ENCODE measurements at regions not wholly inside any gene's neighbourhood (a gene's known extent, or its start where the extent isn't known, plus 50 kb on each side); places are given as distances from the start of the nearest gene placed in this dataset.

DNA sequence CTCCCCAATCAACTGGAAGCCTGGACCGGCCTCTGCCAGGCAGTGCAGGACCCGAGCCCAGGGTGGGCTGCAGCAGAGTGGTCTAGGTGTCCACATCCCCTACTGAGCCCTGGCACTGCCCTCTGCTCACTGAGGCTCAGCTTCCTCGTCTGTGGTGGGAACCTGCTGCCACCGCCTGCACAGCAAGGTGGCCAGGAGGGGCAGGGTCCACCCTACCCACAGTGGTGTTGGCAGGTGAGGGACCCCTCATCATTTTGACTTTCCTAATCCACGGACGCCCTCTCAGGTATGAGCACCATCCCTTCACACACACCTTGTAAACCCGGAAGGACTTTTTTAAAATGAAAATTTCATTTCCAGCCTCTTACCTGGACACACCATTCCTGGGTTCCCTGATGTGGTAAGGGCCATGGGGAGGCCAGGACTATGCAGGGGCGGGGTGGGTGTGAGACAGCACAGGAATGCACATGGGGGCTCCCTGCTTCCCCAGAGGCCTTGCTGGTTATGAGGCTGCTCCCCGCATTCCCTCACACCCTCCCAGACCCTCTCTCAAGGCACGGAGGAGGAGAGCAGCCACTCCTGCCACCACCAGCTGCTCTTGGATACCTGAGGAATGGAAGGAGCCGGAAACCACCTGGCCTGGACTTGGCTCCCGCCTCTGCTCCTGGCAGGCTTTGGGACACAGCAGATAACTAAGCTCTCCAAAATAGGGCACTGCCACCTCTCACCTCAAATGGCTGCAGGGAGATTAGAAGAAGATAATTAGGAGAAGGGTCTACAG, 185.9 kb upstream of the TPM1 start:
- H3K27me3 ChIP-seq (ENCODE audit: control insufficient read depth, insufficient read depth, low read length, poor library complexity, severe bottlenecking), result no peaks in the 10 kb centered on the region
- TF ChIP-seq CTCF (conservative IDR thresholded peaks at IDR 0.05), result no peak
- peaks cover 15% of the 10 kb centered on the region for H3K9me3 Mint-ChIP-seq
- H3K4me3 ChIP-seq (ENCODE audit: low read length), result no peak overlapping the region
- peak; percentile 38 for DNase-seq
- no peak overlapping the region for H3K27ac ChIP-seq (ENCODE audit: low read depth, low read length)
- no peaks in the 10 kb centered on the region for H3K9me3 ChIP-seq (ENCODE audit: control insufficient read depth, low read length)
- no peaks in the 10 kb centered on the region for H3K36me3 ChIP-seq (ENCODE audit: control insufficient read depth, insufficient read depth, low read length)
- H3K4me3 Mint-ChIP-seq, result no peak overlapping the region
- H3K27ac Mint-ChIP-seq, result no peak overlapping the region
- WGBS, 2 experiments (ENCODE audit: insufficient coverage in 1 of 2, insufficient read length in 1 of 2), result 89 to 90% methylated on average over 3 to 12 of the region's 12 CpGs
- peaks cover 13% of the 10 kb centered on the region for H3K4me1 Mint-ChIP-seq
- H3K36me3 Mint-ChIP-seq (ENCODE audit: low read depth), result no peaks in the 10 kb centered on the region
- H3K27me3 Mint-ChIP-seq (ENCODE audit: insufficient read depth), result peaks cover 3% of the 10 kb centered on the region
- H3K9ac ChIP-seq (ENCODE audit: extremely low read depth, low read length, poor library complexity, severe bottlenecking), result no peak overlapping the region
- H3K4me1 ChIP-seq (ENCODE audit: control insufficient read depth, insufficient read depth, low read length), result peaks cover 11% of the 10 kb centered on the region

DNA sequence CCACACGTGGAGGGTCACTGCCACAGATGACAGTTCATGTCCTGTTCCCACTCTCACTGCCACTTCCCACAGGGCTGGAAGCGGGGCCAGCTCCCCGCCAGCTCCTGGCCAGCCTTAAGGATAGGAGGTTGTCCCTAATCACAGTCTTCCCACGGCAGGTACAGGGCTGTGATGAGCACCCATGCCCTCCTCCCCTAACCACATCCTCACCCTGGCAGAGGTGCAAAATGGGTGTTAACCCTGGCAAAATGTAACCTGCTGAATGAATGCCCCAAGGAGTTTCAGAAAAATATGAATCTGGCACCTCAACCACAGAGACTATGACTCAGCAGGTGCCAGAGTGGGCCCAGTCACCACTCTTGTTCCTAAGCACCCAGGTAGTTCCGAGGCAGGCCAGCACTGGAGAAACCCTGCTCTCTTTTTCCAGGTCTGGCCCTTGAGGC, 185.1 kb upstream of the TPM1 start:
- peak overlapping the region; percentile 66 for H3K27ac Mint-ChIP-seq
- 96 to 99% methylated on average over 4 to 5 of the region's 5 CpGs for WGBS, 2 experiments (ENCODE audit: insufficient coverage in 1 of 2, insufficient read length in 1 of 2)

DNA sequence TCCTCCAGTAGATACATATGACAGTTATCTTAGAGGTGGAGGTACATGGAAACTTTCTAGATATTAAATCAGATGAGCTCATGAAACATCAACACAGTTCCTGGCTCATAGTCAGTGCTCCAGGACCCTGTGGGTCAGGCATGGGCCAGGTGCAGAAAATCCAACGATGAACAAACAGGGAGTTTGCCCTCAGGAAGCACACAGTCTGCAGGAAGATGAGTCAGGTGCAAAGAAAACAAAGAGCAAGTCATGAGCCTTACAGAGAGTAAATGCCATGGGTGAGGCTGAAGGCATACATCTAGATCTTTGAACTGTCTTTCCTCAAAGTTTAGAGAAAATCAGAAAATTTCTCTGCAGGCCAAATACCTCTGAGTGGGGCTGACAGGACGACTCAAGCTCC, 184.2 kb upstream of the TPM1 start:
- H3K9me3 Mint-ChIP-seq, result peaks cover 15% of the 10 kb centered on the region
- no peaks in the 10 kb centered on the region for H3K9me3 ChIP-seq (ENCODE audit: control insufficient read depth, low read length)
- no peak overlapping the region for H3K27ac Mint-ChIP-seq
- no peak overlapping the region for H3K4me3 ChIP-seq (ENCODE audit: low read length)
- peak; percentile 19 for DNase-seq
- H3K27me3 ChIP-seq (ENCODE audit: control insufficient read depth, insufficient read depth, low read length, poor library complexity, severe bottlenecking), result no peaks in the 10 kb centered on the region
- 67 to 82% methylated on average over 1 to 2 of the region's 2 CpGs for WGBS, 2 experiments (ENCODE audit: insufficient coverage in 1 of 2, insufficient read length in 1 of 2)
- TF ChIP-seq CTCF (conservative IDR thresholded peaks at IDR 0.05), result no peak
- H3K4me3 Mint-ChIP-seq, result no peak overlapping the region
- peaks cover 12% of the 10 kb centered on the region for H3K4me1 Mint-ChIP-seq
- H3K27ac ChIP-seq (ENCODE audit: low read depth, low read length), result no peak overlapping the region
- H3K36me3 ChIP-seq (ENCODE audit: control insufficient read depth, insufficient read depth, low read length), result no peaks in the 10 kb centered on the region
- no peak overlapping the region for H3K9ac ChIP-seq (ENCODE audit: extremely low read depth, low read length, poor library complexity, severe bottlenecking)
- no peaks in the 10 kb centered on the region for H3K36me3 Mint-ChIP-seq (ENCODE audit: low read depth)
- peaks cover 3% of the 10 kb centered on the region for H3K27me3 Mint-ChIP-seq (ENCODE audit: insufficient read depth)
- H3K4me1 ChIP-seq (ENCODE audit: control insufficient read depth, insufficient read depth, low read length), result peaks cover 9% of the 10 kb centered on the region

More for the DNA sequence above, 185.1 kb upstream of the TPM1 start:
- no peaks in the 10 kb centered on the region for H3K27me3 ChIP-seq (ENCODE audit: control insufficient read depth, insufficient read depth, low read length, poor library complexity, severe bottlenecking)
- DNase-seq, result peak; percentile 41
- no peak overlapping the region for H3K9ac ChIP-seq (ENCODE audit: extremely low read depth, low read length, poor library complexity, severe bottlenecking)
- TF ChIP-seq CTCF (conservative IDR thresholded peaks at IDR 0.05), result no peak
- no peak overlapping the region for H3K27ac ChIP-seq (ENCODE audit: low read depth, low read length)
- H3K9me3 Mint-ChIP-seq, result peaks cover 15% of the 10 kb centered on the region
- no peaks in the 10 kb centered on the region for H3K9me3 ChIP-seq (ENCODE audit: control insufficient read depth, low read length)
- H3K36me3 ChIP-seq (ENCODE audit: control insufficient read depth, insufficient read depth, low read length), result no peaks in the 10 kb centered on the region
- no peaks in the 10 kb centered on the region for H3K36me3 Mint-ChIP-seq (ENCODE audit: low read depth)
- H3K4me3 ChIP-seq (ENCODE audit: low read length), result no peak overlapping the region
- no peak overlapping the region for H3K4me3 Mint-ChIP-seq
- H3K27me3 Mint-ChIP-seq (ENCODE audit: insufficient read depth), result peaks cover 3% of the 10 kb centered on the region
- peaks cover 11% of the 10 kb centered on the region for H3K4me1 ChIP-seq (ENCODE audit: control insufficient read depth, insufficient read depth, low read length)
- peaks cover 13% of the 10 kb centered on the region for H3K4me1 Mint-ChIP-seq

Data from endodermal cell (in vitro differentiated cells).